ENCODE measurements at regions not wholly inside any gene's neighbourhood (a gene's known extent, or its start where the extent isn't known, plus 50 kb on each side); places are given as distances from the start of the nearest gene placed in this dataset.
"Not testable (repeated sequence)": the region's sequence is repeated elsewhere in the genome, so short reads cannot be mapped to it uniquely, and the experiment has no call there.

DNA sequence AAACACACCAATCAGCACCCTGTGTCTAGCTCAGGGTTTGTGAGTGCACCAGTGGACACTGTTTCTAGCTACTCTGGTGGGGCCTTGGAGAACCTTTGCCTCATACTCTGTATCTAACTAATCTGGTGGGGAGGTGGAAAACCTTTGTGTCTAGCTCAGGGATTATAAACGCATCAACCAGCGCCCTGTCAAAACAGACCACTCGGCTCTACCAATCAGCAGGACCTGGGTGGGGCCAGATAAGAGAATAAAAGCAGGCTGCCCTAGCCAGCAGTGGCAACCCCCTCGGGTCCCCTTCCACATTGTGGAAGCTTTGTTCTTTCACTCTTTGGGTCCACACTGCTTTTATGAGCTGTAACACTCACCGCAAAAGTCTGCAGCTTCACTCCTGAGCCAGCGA lies 121.8 kb downstream of the FSCB start:
- TF ChIP-seq CTCF (conservative IDR thresholded peaks at IDR 0.05; ENCODE audit: low read depth in 2 of 2); EZH2 (IDR thresholded peaks at IDR 0.05; ENCODE audit: low read depth, unreplicated experiment); REST (IDR thresholded peaks at IDR 0.05; ENCODE audit: unreplicated experiment); EZH2phosphoT487 (IDR thresholded peaks at IDR 0.05; ENCODE audit: unreplicated experiment); POLR2AphosphoS5 (IDR thresholded peaks at IDR 0.05; ENCODE audit: low read depth); STAT1 (IDR thresholded peaks at IDR 0.05; ENCODE audit: unreplicated experiment); CREB1 (CRISPR knock-in tag; IDR thresholded peaks at IDR 0.05; ENCODE audit: low read depth); ETS1 (IDR thresholded peaks at IDR 0.05); JUNB (IDR thresholded peaks at IDR 0.05; ENCODE audit: unreplicated experiment): not testable (repeated sequence)

Data from GM23338 (cell line).